NK-92 (cell line): ENCODE measurements at regions not wholly inside any gene's neighbourhood (a gene's known extent, or its start where the extent isn't known, plus 50 kb on each side); places are given as distances from the start of the nearest gene placed in this dataset.

Source experiments
- DNase-seq: peaks from one replicate; lab custom pipeline; 2025; ENCODE audit not compliant: unreplicated experiment; lab: John Stamatoyannopoulos, UW

DNA sequence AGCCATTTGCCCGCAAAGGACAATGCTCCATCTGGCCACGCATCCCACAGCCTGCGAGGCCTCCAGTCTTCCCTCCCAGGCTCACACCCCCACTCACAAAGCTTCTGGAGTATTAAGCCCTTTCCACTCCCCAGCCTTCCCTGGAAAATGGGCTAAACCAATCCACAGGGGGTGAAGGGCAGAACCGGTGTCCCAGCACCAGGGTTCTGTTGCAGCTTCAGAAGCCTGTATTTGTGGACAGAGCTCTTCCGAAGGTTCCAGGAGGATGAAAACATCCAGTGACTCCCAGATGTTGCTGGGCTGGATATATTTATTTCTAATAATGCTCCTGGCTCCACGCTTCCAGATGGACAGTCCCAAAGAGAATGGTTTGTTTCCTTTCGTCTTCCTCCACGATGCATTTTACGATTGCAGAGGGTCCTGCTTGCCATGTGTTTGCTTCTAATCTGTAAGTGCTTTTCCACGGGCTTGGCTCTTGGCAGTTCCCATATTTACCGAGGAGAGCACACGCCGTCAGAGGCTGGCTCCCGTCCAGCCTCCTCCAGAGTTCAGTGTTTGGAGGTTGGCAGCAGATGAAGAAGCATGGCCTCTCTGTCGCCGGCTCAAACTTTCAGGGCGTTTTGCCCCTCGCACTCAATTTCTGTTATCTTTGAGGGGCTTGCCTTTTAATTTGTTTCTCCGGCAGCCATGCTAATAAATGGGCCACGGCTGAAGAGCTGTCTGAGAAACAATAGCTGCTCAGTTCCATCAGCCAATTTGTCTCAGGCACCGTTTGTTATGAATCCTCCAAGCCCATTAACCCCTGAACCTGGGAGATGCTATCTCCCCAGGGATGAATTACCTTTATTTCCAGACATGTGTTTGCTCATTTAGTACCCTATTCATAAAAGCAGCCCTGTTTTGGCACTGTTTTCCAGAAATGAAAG is 367.9 kb upstream of the PROK2 start:
- DNase-seq = no peak

DNA sequence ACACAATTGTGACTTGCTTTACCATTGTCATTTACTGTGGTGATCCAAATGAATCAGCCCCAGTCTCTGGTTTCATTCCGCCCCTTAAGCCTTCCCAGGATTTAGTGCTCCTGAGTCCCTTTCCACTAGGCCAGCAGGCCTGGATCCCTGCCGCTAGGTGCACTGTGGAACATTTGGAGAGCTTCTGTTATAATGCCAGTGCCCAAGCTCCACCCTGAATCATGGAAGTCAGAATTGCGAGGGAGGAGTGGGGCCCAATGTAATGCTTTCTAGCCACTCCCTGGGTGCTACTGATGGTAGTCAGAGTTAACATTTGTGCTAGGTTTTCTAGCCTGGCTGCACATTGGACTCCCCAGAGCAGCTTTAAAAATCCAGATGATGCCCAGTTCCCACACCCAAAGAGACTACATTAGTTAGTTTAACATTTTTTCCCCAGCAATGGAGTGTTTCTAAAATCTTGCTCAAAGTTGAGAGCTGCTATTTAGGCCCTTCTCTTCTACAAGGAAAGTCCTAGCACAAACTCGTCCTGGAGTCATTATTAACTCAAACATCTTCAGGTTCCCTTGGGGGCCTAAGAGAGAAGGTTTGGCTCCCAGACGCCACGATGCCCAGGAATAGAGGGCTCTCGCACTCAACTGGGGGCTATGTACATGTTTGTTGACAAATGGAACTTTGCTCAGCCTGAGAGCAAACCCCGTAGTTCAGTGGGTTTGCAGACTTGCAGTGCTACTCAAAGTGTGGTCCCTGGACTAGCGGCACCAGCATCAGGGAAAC is 366.7 kb upstream of the PROK2 start:
- DNase-seq = no peak

DNA sequence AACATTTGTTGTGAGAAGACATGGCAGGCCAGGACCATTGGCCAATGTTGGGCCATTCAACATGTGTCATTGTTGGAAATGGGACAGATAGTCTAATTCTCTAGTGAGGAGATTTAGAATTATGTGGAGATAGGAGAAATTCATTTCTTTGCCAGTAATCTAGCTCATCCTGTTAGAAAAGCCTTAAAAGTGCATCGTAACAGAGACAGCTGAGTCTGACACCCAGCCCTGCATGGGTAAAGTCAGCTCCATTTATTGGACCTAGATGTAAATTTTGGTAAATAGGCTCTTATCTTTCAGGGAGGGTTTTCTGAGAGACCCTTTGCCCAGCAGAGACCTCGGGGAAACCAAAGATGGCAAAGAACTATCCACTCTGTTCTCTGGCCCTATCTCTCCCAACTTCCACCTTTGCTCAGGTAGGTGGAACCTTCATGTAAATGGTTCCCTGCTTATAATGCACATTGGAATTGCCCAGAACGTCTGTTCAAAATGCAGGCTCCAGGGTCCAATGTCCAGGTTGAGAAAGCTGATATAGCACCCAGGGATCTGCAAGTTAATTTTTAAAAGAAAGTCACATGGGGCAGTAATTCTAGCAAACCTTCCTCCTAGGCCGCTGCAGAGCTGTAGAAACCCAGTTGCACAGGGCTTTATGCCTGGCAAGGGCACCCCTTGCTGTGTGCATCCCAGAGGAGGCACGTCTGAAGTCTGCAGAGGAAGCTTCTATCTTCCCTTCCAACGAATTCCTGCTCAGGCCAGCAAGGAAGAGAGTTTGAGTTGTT is 365.9 kb upstream of the PROK2 start:
- DNase-seq = no peak

DNA sequence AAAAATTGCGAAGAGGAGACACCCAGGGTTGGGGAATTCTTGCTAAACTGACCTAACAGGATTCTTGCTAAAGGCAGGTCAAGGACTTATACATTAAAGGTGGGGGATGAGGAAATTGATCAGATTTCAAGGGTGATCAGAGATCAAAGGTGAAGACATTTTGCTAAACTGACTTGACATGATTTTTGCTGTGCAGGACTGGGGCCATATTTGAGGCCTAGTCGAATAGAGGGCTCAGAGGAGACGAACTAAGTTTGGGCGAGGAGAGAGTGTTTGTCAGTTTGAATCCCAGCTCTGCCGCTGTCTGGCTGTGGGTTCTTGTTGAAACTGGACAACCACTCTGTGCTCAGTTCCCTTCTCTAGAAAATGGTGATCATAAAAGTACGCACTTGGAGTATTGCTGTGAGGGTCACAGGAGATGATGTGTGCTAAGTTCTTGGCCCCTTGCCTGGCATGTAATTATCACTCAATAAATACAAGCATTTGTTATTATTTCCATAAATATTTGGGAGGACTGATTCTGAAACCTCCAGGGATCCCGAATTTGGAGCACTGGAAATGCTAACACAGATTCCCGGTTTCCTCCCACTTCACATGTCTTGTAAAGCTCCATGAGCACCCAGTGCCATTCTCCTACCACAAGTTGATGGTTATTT is 364.8 kb upstream of the PROK2 start:
- no peak for DNase-seq

DNA sequence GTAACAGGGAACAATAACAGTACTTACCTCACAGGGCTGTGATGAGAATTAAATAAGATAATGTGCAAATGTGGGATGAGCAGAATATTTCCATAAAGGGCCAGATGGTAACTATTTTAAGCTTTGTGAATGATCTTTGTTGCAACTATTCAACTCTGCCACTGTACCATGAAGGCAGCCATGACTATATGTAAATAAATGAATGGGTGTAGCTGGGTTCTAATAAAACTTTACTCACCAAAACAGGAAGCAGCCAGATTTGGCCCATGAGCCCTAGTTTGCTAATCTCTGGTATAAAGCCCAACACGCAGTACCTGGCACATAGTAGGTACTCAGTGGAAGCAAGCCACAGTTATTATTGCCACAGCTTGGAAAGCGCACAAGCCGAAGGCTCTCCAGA is 362.7 kb upstream of the PROK2 start:
- no peak for DNase-seq

DNA sequence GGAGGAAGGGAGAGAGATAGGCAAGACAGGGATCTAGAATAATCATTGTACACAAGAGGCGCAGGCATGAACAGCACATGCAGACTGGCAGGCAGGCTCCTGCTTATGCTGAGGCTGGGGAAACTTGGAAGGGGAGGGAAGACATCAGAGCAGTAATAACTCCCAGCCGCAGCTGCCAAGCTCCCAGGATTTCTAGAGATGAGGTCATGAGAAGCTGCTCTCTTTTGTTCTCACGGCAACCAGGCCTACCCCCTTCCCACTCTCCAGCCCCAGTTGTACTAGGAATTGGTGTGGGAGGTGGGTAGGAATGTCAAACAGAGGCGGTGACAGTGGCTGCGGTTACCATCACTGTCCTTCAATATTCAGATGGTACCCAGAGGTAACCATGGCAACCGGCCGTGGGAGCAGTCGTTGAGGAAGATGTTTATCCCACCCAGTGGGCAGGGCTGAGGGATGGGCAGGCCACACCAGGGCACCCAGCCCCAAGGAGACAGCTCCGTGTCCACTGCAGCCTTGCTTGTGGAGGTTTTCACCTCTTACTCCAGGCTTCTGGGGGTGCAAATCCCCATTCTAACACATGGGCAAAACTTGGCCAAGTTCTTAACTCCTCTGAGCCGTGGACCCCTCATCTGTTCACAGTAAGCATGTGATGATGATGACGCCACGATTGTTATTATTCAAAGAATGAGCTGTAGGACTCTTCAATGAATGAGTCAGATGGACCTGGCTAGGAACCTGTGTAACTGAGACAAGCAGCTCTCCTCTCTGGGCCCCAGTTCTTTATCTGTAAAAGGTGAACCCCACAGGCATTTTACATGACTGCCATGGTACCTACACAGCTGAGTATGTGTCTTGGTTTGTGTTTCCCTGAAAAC is 360.8 kb upstream of the PROK2 start:
- no peak for DNase-seq

DNA sequence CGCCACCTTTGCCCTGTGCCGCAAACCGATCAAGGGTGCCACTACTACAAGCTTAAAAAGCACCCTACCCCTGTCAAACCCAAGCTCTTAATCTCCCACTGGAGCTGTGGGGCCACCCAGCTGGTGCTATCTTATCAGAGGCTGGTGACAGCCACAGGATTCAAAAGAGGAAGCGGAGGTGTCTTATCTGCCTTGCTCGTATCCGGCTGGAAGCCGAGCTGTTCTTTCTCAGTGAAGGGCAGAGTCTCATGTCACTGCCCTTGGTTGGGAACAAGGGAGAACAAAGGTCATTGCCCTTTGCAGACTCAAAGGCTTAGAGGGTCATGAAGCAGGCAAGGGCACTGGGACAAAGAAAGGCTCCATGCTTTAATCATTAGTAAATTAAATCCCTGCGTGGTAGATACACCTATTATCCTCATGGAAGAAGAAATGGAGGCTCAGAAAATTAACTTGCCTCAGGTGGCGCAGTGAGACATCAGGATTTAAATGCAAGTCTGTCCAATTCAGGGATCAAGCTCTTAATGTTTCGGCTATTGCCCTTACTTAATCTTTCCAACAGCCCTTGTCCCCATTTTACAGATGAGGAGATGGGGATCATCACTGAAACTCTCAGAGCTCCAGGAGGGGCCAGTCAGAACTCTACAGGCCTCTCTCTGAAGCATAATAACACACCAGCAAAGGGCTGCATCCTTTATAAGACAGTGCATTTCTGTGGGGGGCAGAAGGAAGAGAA is 360.0 kb upstream of the PROK2 start:
- DNase-seq = no peak

DNA sequence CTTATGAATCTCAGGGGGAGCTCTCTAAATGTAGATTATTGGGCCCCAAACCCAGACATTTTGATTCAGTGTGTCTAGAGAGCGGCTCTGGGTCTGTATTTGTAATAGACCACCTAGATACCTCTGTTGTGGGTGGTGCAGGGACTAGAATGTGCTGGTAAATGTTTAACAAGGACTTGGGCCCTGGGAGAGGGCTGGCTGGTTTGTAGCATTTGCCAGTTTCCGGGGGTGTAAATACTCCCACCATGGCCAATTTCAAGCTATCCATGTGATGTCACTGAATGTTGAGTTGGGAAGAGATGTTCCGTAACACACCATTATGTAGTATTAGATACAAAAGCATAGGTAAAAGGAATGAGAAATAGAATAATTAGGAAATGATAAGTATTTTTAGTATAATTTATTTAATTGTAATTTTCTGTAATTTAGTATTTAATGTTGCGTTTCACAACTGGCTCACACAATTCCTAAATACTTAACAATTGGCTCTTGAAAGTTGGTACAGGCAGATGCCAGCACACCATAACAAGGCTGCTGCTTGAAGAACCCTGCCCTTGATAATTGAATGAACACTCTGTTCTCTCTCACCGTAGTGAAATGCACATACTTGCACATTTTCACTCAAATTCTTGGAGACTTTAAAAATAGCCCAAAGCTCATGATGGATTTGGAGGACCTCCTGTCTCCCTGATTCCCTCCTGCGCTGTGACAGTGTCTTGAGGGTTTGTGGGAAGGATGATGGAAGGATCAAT is 359.2 kb upstream of the PROK2 start:
- DNase-seq = no peak

DNA sequence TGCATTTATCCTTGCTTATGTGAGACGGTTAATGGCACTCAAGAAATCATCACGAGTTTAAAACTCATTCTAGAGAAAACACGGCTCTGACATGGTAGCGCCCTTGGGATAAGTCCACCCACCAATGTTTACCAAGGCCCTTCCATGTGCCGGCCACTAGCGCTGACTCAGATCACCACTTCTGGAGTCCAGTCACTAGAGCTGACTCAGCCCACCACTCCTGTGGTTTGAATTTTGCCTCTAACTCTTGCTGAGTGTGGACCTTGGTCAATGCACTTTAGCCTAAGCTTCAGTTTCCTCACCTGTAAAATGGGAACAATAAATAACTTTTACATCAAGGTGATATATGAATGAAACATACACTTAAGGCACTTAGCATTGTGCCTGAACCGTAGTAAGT is 358.4 kb upstream of the PROK2 start:
- no peak for DNase-seq

DNA sequence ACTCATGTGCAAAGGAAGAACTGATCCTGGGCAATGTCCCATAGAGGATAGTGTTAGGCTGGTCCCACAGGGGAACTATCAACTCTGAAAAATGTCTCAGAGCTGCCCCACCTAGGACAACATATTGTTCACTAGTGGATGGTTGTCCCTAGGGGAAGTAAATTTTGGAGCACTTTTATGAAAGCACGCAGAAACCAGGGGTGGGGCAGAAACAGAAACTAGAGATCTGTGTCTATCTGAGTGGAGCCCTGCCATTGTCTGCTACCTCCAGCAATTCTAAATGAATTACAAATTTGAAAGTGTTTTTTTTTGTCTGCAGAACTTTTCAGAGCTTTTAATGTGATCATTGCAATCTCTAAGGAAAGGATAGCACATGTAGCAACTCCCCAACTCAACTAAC is 357.1 kb upstream of the PROK2 start:
- no peak for DNase-seq

DNA sequence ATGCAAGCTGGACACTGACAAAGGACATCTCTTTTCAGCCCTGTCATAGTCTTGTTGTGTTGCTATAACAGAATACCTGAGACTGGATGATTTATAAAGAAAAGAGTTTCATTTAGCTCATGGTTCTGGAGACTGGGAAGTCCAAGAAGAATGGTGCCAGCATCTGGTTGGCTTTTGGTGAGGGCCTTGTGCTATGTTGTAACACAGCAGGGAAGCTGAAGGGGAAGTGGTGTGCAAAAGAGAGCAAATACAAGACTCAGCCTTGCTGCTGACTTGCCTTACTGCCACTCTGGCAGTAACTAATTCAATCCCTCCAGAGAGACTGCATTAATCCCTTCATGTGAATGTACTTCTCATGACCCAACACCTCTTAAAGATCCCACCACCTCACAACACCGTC is 356.3 kb upstream of the PROK2 start:
- no peak for DNase-seq

DNA sequence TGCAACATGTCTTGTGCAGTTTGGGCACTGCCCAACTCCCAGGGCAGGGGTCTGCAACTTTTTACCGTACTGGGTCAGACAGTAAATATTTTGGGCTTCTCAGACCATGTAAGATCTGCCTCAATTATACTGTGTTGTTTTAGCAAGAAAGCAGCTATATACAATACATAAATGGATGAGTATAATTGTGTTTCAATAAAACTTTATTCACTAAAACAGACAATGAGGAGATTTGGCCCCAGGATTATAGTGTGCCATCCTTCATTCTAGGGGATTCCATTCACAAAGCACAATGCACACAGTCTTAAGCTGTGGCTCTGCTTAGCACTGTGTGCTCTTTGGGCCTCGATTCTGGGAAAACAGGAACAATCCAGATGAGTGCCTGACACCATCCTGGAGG is 354.4 kb upstream of the PROK2 start:
- DNase-seq = no peak

DNA sequence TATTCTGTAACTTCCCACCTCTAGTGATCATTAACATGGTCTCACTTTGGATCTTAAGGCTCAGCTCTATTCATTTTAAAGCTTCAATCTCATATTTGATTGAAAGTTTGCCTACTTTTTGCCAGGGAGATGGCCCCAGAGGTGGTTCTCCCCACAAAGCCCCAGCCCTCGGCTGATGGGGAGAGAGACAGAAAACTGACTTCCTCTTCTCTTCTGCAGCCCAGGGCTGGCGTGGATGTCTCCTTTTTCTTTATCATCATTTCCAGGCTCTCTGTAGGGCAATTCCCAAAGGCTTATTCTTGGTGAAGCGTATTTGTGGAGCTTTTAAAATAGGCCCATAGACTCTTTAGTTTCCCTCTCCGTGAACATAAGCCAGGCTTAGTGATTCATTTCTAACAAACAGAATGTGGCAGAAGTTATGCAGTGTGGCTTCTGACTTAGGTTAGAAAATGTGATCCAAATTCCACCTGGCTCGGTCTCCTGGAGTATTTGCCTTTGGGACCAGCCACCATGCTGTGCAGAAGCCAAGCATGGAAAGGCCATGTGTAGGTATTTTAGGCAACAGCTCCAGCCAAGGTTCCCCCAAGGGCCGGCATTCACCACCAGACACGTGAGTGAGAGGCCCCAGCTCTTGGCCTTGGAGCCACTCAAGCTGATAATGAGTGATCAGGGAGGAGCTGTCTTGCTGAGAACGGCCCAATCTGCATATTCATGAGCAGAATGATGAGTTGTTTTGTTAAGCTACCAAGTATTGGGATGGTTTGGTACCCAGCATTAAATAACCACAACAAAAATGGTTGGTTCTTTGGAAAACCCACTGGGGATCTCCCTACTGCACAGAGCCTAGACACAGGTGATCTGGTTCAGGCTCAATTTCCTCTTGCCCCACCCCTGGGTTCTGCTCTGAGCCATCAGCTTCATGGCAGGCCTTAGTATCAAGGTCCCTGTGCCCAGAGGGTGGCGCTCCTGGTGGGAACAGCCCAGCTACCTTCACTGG is 353.2 kb upstream of the PROK2 start:
- DNase-seq = no peak

DNA sequence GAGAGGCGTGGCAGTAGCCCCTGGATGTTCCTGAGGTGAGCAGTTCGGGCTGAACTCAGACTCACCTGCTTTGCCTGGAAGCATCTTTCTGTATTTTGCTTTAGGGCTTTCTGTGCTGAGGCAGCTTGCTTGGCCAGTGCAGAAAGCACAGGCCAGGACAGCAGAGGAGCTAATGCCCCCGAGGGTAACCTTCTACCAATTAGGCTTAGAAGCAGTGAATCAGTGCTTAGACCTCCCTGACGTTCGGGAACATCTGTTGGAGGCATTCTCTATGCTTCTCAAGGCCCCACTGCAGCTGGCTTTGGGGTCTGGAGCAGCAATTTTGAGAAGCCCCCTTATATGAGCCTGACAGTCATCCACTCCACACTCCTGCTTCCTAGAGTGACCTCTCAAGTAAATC is 350.7 kb upstream of the PROK2 start:
- DNase-seq = no peak

DNA sequence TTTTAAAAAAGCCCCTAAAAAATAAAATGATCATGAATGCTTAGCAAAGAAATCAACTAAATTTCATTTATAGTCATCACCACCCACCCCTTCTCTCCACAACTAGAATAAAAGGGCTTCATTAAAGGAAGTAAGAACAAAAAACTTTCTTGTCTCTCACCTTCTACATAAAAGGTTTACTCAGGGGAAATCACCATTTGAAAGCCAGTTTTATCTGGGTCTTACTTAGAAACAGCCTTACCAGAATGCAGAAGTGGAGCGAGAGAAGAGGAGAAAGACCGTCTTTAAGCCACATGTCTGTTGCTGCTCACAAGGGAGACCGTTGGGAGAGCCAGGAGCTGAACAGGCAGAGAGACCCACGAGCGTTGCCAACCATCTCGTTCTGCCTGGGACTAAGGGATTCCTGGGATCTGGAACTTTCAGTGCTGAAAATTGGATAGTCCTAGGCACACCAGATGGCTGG is 350.1 kb upstream of the PROK2 start:
- no peak for DNase-seq

DNA sequence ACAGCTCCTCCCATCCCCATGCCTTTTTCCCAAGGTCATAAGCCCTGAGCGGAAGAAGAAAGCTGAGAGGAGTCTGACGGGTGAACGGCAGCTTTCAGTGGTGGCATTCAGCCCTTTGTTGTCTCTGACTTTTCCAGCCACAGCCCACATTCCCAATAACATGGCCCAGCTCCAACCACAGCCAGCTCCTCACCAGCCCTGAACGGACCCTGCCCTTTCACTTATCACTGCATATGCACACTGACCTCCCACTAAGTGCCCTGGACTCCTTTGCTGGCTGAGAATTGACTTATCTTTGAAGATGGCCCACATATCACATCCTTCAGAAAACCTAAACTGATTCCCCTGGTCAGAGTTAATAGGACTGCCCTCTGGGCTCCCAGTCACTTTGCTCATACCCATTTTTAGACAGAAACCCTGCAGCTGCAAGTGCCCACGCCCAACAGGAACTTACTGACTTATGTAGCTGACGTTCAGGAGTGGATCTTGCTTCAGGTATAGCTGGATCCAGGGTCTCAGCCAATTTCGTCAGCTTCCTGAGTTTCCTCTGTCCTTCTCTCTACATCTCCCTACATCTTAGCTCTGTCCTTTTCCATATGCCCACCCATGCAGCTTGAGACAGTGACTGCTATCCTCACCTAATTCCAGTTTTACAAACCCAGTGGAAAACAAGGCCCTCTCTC is 348.5 kb upstream of the PROK2 start:
- DNase-seq = no peak

DNA sequence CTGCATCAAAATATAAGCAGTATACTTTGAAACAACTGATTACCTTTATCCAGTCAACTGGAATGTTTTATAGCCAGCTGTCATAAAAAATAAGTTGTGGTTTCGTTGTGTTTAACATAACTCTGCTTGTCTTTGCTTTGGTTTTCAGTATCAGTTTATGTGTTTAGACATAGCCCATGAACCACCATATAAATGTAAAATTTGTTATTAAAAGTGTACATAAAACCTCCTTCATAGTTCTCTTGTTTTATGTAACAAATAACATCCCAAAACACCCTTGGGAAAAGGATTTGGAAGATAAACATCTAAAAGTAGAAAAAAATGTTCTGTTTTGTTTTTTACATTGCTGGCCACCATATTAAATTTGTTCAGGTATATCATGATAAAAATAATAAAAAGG is 347.0 kb upstream of the PROK2 start:
- DNase-seq = no peak
